ENCODE measurements at regions not wholly inside any gene's neighbourhood (a gene's known extent, or its start where the extent isn't known, plus 50 kb on each side); places are given as distances from the start of the nearest gene placed in this dataset.

DNA sequence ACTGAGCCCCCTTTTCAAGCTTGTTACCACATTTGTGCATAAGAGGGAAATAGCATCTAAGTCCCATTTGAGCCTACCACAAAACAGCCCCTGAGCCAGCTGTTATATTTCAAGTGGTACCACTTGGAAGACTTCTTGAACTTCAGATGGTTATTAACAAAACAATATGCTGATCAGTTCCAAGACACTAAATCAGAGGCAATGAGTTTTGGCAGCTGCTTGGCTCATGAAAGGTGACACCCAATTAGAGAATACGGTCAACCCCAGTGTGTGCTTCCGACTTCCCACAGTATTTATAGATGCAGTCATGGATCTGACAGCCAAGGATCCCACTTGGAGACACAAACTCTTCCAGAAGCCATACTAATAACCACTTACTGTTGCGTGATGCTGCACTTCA, 469.6 kb upstream of the PPP2R3A start:
- H3K9me3 ChIP-seq = no peaks in the 10 kb centered on the region
- H3K36me3 ChIP-seq = no peaks in the 10 kb centered on the region
- no peaks in the 10 kb centered on the region for H3K27me3 ChIP-seq
- no peaks in the 10 kb centered on the region for H3K4me1 ChIP-seq
- intact Hi-C loops (cut with DNase I) = no loop called here
- WGBS, 2 donors = 77 to 79% methylated on average over 3 of the region's 3 CpGs
- no peak for DNase-seq
- H3K27ac ChIP-seq = no peak overlapping the region
- TF ChIP-seq POLR2A (IDR thresholded peaks at IDR 0.05) (no peak), POLR2AphosphoS5 (IDR thresholded peaks at IDR 0.05) (no peak), EP300 (IDR thresholded peaks at IDR 0.05) (no peak)
- TF ChIP-seq, protein P1, sequence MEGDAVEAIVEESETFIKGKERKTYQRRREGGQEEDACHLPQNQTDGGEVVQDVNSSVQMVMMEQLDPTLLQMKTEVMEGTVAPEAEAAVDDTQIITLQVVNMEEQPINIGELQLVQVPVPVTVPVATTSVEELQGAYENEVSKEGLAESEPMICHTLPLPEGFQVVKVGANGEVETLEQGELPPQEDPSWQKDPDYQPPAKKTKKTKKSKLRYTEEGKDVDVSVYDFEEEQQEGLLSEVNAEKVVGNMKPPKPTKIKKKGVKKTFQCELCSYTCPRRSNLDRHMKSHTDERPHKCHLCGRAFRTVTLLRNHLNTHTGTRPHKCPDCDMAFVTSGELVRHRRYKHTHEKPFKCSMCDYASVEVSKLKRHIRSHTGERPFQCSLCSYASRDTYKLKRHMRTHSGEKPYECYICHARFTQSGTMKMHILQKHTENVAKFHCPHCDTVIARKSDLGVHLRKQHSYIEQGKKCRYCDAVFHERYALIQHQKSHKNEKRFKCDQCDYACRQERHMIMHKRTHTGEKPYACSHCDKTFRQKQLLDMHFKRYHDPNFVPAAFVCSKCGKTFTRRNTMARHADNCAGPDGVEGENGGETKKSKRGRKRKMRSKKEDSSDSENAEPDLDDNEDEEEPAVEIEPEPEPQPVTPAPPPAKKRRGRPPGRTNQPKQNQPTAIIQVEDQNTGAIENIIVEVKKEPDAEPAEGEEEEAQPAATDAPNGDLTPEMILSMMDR (IDR thresholded peaks at IDR 0.05) = no peak
- H3K4me3 ChIP-seq = no peak overlapping the region

DNA sequence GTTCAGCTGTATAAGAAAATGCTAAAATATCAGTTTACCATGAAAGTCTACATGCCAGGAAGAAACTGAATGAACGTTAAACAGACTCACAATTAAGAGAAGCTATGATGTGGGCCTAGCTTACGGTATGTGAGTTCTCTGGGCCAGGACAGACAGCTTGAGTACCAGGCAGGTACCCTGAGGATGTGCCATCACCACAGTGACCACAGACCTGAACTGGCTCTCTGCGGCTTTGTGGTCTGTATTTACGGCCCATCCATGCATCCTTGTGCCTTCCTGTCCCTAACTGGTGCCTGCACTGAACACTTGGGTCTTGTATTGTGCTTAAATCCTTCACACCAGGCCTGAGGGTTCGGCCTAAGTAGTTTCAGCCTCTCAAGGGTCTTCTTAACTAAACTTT, 467.5 kb upstream of the PPP2R3A start:
- intact Hi-C loops (cut with DNase I) = no loop called here
- no peak overlapping the region for H3K4me3 ChIP-seq
- no peaks in the 10 kb centered on the region for H3K4me1 ChIP-seq
- DNase-seq = no peak
- no peaks in the 10 kb centered on the region for H3K9me3 ChIP-seq
- H3K36me3 ChIP-seq = no peaks in the 10 kb centered on the region
- TF ChIP-seq POLR2A (IDR thresholded peaks at IDR 0.05) (no peak), EP300 (IDR thresholded peaks at IDR 0.05) (no peak), POLR2AphosphoS5 (IDR thresholded peaks at IDR 0.05) (no peak)
- TF ChIP-seq, protein P1 (IDR thresholded peaks at IDR 0.05) = no peak
- 86 to 89% methylated on average over 5 of the region's 5 CpGs for WGBS, 2 donors
- H3K27me3 ChIP-seq = no peaks in the 10 kb centered on the region
- no peak overlapping the region for H3K27ac ChIP-seq

DNA sequence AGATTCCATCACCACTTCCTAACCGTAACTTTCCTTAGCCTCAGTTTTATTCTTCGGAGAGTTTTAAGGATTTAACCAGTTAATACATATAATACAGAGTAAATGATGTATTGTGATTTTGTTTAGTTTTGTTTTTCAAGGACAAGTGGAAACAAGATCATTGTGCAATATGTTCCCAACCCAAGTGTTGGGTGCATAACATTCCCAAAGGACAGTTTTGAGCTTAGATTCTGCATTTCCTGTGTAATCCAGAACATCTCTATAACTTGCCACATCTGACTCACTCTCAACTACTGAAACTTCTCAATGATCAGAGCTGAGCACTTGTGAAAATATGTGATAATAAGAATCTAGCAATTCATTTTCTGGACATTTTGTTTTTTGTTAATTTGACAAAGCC, 466.1 kb upstream of the PPP2R3A start:
- intact Hi-C loops (cut with DNase I) = no loop called here
- Histone ChIP-seq H3K27ac (no peak overlapping the region), H3K9me3 (no peaks in the 10 kb centered on the region), H3K4me3 (no peak overlapping the region), H3K36me3 (no peaks in the 10 kb centered on the region), H3K27me3 (no peaks in the 10 kb centered on the region), H3K4me1 (peaks cover 0 to 5% (median 0%) of the 10 kb centered on the region in 4 donors)
- WGBS, 2 donors = 95 to 97% methylated on average over 2 of the region's 2 CpGs
- no peak for DNase-seq
- TF ChIP-seq POLR2A (IDR thresholded peaks at IDR 0.05) (no peak), EP300 (IDR thresholded peaks at IDR 0.05) (no peak), POLR2AphosphoS5 (IDR thresholded peaks at IDR 0.05) (no peak)
- TF ChIP-seq, protein P1 (IDR thresholded peaks at IDR 0.05) = no peak

DNA sequence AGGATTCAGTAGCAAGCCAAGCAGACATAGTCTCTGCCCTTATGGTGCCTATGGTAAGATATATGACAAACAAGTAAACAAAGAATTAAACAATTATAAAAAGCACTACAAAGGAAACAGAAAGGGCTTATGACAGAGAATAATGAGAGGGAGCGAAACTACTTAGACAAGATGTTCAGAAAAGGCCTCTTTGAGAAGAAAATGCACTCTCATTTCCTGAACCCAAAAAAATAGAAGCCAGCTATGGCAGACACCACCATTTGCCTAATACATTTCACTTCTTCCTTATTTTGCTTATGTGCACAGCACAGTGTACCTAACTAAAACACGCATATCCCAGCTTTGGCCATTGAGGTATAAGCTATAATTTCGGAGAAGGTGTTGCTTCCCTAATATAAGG, 465.5 kb upstream of the PPP2R3A start:
- Histone ChIP-seq H3K36me3 (no peaks in the 10 kb centered on the region), H3K9me3 (no peaks in the 10 kb centered on the region), H3K4me1 (peaks cover 0 to 5% (median 0%) of the 10 kb centered on the region in 4 donors), H3K27ac (no peak overlapping the region), H3K4me3 (no peak overlapping the region), H3K27me3 (no peaks in the 10 kb centered on the region)
- DNase-seq = no peak
- no peak for TF ChIP-seq EP300 (IDR thresholded peaks at IDR 0.05)
- TF ChIP-seq, protein P1 (IDR thresholded peaks at IDR 0.05) = no peak
- TF ChIP-seq POLR2A (IDR thresholded peaks at IDR 0.05) = no peak
- no peak for TF ChIP-seq POLR2AphosphoS5 (IDR thresholded peaks at IDR 0.05)
- intact Hi-C loops (cut with DNase I) = loop anchor here (5.0 kb wide), 1 partner anchor 898 kb away; no protein-coding TSS in a partner anchor
- WGBS, 2 donors = 75 to 88% methylated on average over 3 of the region's 3 CpGs

Measured in sigmoid colon (tissue), 6 donors.